ENCODE measurements at regions not wholly inside any gene's neighbourhood (a gene's known extent, or its start where the extent isn't known, plus 50 kb on each side); places are given as distances from the start of the nearest gene placed in this dataset.

GRCh38 chr4:115562506-115562905 lies 449.1 kb upstream of the NDST4 start:
- Histone ChIP-seq H2AFZ (ENCODE audit: low read length) (no peak overlapping the region), H3K9ac (ENCODE audit: extremely low read depth, insufficient read length, low read length) (no peak overlapping the region), H3K23ac (ENCODE audit: insufficient read length, low read depth, low read length) (no peak overlapping the region), H3K56ac (ENCODE audit: insufficient read length, low read depth, low read length) (no peak overlapping the region), H3K23me2 (ENCODE audit: insufficient read length, low read depth, low read length, poor library complexity, severe bottlenecking) (no peaks in the 10 kb centered on the region), H2BK15ac (ENCODE audit: low read depth, low read length) (no peak overlapping the region), H2BK20ac (ENCODE audit: low read depth, low read length, poor library complexity, severe bottlenecking) (no peak overlapping the region), H4K8ac (replicated peaks; ENCODE audit: insufficient read length, low read depth, low read length) (no peak overlapping the region), H3K27me3 (ENCODE audit: insufficient read depth, low read length) (no peaks in the 10 kb centered on the region), H3K79me2 (ENCODE audit: insufficient read depth, low read length) (no peaks in the 10 kb centered on the region), H3K4ac (ENCODE audit: low read depth, low read length) (no peak overlapping the region), H4K5ac (ENCODE audit: insufficient read length, low read depth, low read length) (no peak overlapping the region), H2BK120ac (ENCODE audit: low read depth, low read length, poor library complexity, severe bottlenecking) (no peak overlapping the region), H3K9me3 (ENCODE audit: control insufficient read depth, low read depth, low read length) (no peaks in the 10 kb centered on the region), H3K4me2 (ENCODE audit: insufficient read depth, insufficient read length, low read length) (no peak overlapping the region), H4K20me1 (ENCODE audit: control insufficient read depth, insufficient read depth, insufficient read length) (no peaks in the 10 kb centered on the region), H2BK5ac (ENCODE audit: insufficient read length, low read length) (no peak overlapping the region), H2AK5ac (ENCODE audit: insufficient read length, low read length) (no peak overlapping the region), H3K79me1 (ENCODE audit: insufficient read depth, low read depth, low read length, poor library complexity, severe bottlenecking) (no peaks in the 10 kb centered on the region), H3K14ac (ENCODE audit: insufficient read depth, low read length) (no peak overlapping the region), H3K18ac (ENCODE audit: insufficient read length, low read depth, low read length) (no peak overlapping the region), H3K4me1 (ENCODE audit: insufficient read depth, low read length) (peaks cover 3% of the 10 kb centered on the region; the same call in 1 of the 2 replicates), H3T11ph (ENCODE audit: low read length) (no peak overlapping the region), H3K27ac (ENCODE audit: insufficient read length, low read depth, low read length) (no peak overlapping the region), H4K91ac (ENCODE audit: insufficient read length, low read depth, low read length) (no peak overlapping the region), H2BK12ac (ENCODE audit: insufficient read length, low read depth, low read length) (no peak overlapping the region)
- no peaks in the 10 kb centered on the region for H3K9me3 Mint-ChIP-seq
- WGBS (ENCODE audit: extremely low coverage, insufficient read length, low lambda C conversion rate), result no CpG with 5 or more reads among the region's 2 CpGs
- H3K27ac Mint-ChIP-seq, result no peak overlapping the region
- no peak for DNase-seq
- H3K4me3 Mint-ChIP-seq, result no peak overlapping the region
- H3K4me1 Mint-ChIP-seq, result peaks cover 0 to 5% of the 10 kb centered on the region in 2 experiments; a peak in 3 of 4 replicates
- H3K27me3 Mint-ChIP-seq (ENCODE audit: low read depth), result no peaks in the 10 kb centered on the region
- no peak for TF ChIP-seq CTCF (conservative IDR thresholded peaks at IDR 0.05)
- H3K36me3 Mint-ChIP-seq (ENCODE audit: insufficient read depth in 1 of 3, low read depth in 3 of 3), result no peaks in the 10 kb centered on the region
